WI38 (cell line): ENCODE measurements at regions not wholly inside any gene's neighbourhood (a gene's known extent, or its start where the extent isn't known, plus 50 kb on each side); places are given as distances from the start of the nearest gene placed in this dataset.
"Not testable (repeated sequence)": the region's sequence is repeated elsewhere in the genome, so short reads cannot be mapped to it uniquely, and the experiment has no call there.

Source experiments
- H3K4me3 ChIP-seq: 2 replicates; pipeline ENCODE4 v1.5.1; 2011; ENCODE audit warnings: low read depth, mild to moderate bottlenecking, control low read depth, low read length

- not testable (repeated sequence) for H3K4me3 ChIP-seq
Observed at GRCh38 chr2:87678742-87679173, 69.1 kb upstream of the PLGLB2 start.

- H3K4me3 ChIP-seq = not testable (repeated sequence)
Observed at GRCh38 chr2:87679950-87680349, 67.9 kb upstream of the PLGLB2 start.

- not testable (repeated sequence) for H3K4me3 ChIP-seq
Observed at GRCh38 chr2:87680691-87681090, 67.2 kb upstream of the PLGLB2 start.

- H3K4me3 ChIP-seq = not testable (repeated sequence)
Observed at GRCh38 chr2:87683451-87683850, 64.4 kb upstream of the PLGLB2 start.

GRCh38 chr2:87683961-87684360 is 63.9 kb upstream of the PLGLB2 start:
- not testable (repeated sequence) for H3K4me3 ChIP-seq

GRCh38 chr2:87685558-87685957 is 62.3 kb upstream of the PLGLB2 start:
- H3K4me3 ChIP-seq = not testable (repeated sequence)

- not testable (repeated sequence) for H3K4me3 ChIP-seq
Observed at GRCh38 chr2:87686873-87687549, 60.9 kb upstream of the PLGLB2 start.

- H3K4me3 ChIP-seq = not testable (repeated sequence)
Observed at GRCh38 chr2:87687550-87688270, 60.2 kb upstream of the PLGLB2 start.

GRCh38 chr2:87691899-87692592 is 55.8 kb upstream of the PLGLB2 start:
- not testable (repeated sequence) for H3K4me3 ChIP-seq

GRCh38 chr2:87692914-87693313 is 55.0 kb upstream of the PLGLB2 start:
- not testable (repeated sequence) for H3K4me3 ChIP-seq

GRCh38 chr2:87693882-87694281 is 54.0 kb upstream of the PLGLB2 start:
- not testable (repeated sequence) for H3K4me3 ChIP-seq

- H3K4me3 ChIP-seq = not testable (repeated sequence)
Observed at GRCh38 chr2:87695596-87696323, 52.1 kb upstream of the PLGLB2 start.
